ENCODE measurements at regions not wholly inside any gene's neighbourhood (a gene's known extent, or its start where the extent isn't known, plus 50 kb on each side); places are given as distances from the start of the nearest gene placed in this dataset.

- H3K4me2 ChIP-seq (ENCODE audit: extremely low read depth, insufficient read depth, low read length) = no peak overlapping the region
- H3K27ac ChIP-seq (ENCODE audit: insufficient read depth, low read length) = no peak overlapping the region
- H3K9me3 ChIP-seq (ENCODE audit: control insufficient read depth, insufficient read depth, low read depth, low read length) = no peaks in the 10 kb centered on the region
- H3K79me2 ChIP-seq (ENCODE audit: control insufficient read depth, insufficient read depth, low read length) = no peaks in the 10 kb centered on the region
- no peak overlapping the region for H2AFZ ChIP-seq (ENCODE audit: low read length)
- no peak for DNase-seq (ENCODE audit: low read depth in 2 of 2)
- TF ChIP-seq CTCF (conservative IDR thresholded peaks at IDR 0.05 in 1 of 2, IDR thresholded peaks at IDR 0.05 in 1 of 2; ENCODE audit: low read depth in 1 of 2, low read length in 2 of 2) = no peak
- TF ChIP-seq EZH2 (IDR thresholded peaks at IDR 0.05; ENCODE audit: low read length, missing control alignments) = no peak
- no peaks in the 10 kb centered on the region for H4K20me1 ChIP-seq (ENCODE audit: control insufficient read depth, extremely low read depth, insufficient read depth, low read length)
- H3K4me3 ChIP-seq (replicated peaks in 1 of 4; ENCODE audit: control extremely low read depth in 1 of 4, insufficient read depth in 1 of 4, low read depth in 3 of 4, low read length in 4 of 4) = no peak overlapping the region
- H3K9ac ChIP-seq (ENCODE audit: insufficient read depth, low read length) = no peak overlapping the region
- H3K36me3 ChIP-seq (ENCODE audit: control insufficient read depth, insufficient read depth, low read length) = no peaks in the 10 kb centered on the region
- no peaks in the 10 kb centered on the region for H3K4me1 ChIP-seq (ENCODE audit: control insufficient read depth, extremely low read depth, insufficient read depth, low read length)
- no peaks in the 10 kb centered on the region for H3K27me3 ChIP-seq (ENCODE audit: control insufficient read depth, insufficient read depth, low read length)
Observed at GRCh38 chrX:74065831-74066390, 213.4 kb upstream of the XIST start.

- H2AFZ ChIP-seq (ENCODE audit: low read length) = no peak overlapping the region
Observed at GRCh38 chrX:74063426-74064155, 211.1 kb upstream of the XIST start.

GRCh38 chrX:74061879-74062278 is 209.4 kb upstream of the XIST start:
- Histone ChIP-seq H3K27ac (ENCODE audit: insufficient read depth, low read length) (no peak overlapping the region), H3K79me2 (ENCODE audit: control insufficient read depth, insufficient read depth, low read length) (no peaks in the 10 kb centered on the region), H3K4me3 (replicated peaks in 1 of 4; ENCODE audit: control extremely low read depth in 1 of 4, insufficient read depth in 1 of 4, low read depth in 3 of 4, low read length in 4 of 4) (no peak overlapping the region), H4K20me1 (ENCODE audit: control insufficient read depth, extremely low read depth, insufficient read depth, low read length) (no peaks in the 10 kb centered on the region), H3K9me3 (ENCODE audit: control insufficient read depth, insufficient read depth, low read depth, low read length) (no peaks in the 10 kb centered on the region), H3K36me3 (ENCODE audit: control insufficient read depth, insufficient read depth, low read length) (no peaks in the 10 kb centered on the region), H3K4me2 (ENCODE audit: extremely low read depth, insufficient read depth, low read length) (no peak overlapping the region), H3K9ac (ENCODE audit: insufficient read depth, low read length) (no peak overlapping the region), H2AFZ (ENCODE audit: low read length) (no peak overlapping the region), H3K27me3 (ENCODE audit: control insufficient read depth, insufficient read depth, low read length) (no peaks in the 10 kb centered on the region), H3K4me1 (ENCODE audit: control insufficient read depth, extremely low read depth, insufficient read depth, low read length) (no peaks in the 10 kb centered on the region)
- TF ChIP-seq CTCF (conservative IDR thresholded peaks at IDR 0.05 in 1 of 2, IDR thresholded peaks at IDR 0.05 in 1 of 2; ENCODE audit: low read depth in 1 of 2, low read length in 2 of 2) (no peak), EZH2 (IDR thresholded peaks at IDR 0.05; ENCODE audit: low read length, missing control alignments) (no peak)
- DNase-seq (ENCODE audit: low read depth in 2 of 2) = no peak

More at GRCh38 chrX:74063426-74064155, 211.1 kb upstream of the XIST start:
- Histone ChIP-seq H3K9ac (ENCODE audit: insufficient read depth, low read length) (no peak overlapping the region), H3K27ac (ENCODE audit: insufficient read depth, low read length) (no peak overlapping the region), H3K27me3 (ENCODE audit: control insufficient read depth, insufficient read depth, low read length) (no peaks in the 10 kb centered on the region), H3K4me1 (ENCODE audit: control insufficient read depth, extremely low read depth, insufficient read depth, low read length) (no peaks in the 10 kb centered on the region), H3K4me3 (replicated peaks in 1 of 4; ENCODE audit: control extremely low read depth in 1 of 4, insufficient read depth in 1 of 4, low read depth in 3 of 4, low read length in 4 of 4) (no peak overlapping the region), H3K79me2 (ENCODE audit: control insufficient read depth, insufficient read depth, low read length) (no peaks in the 10 kb centered on the region), H4K20me1 (ENCODE audit: control insufficient read depth, extremely low read depth, insufficient read depth, low read length) (no peaks in the 10 kb centered on the region), H3K4me2 (ENCODE audit: extremely low read depth, insufficient read depth, low read length) (no peak overlapping the region), H3K36me3 (ENCODE audit: control insufficient read depth, insufficient read depth, low read length) (no peaks in the 10 kb centered on the region), H3K9me3 (ENCODE audit: control insufficient read depth, insufficient read depth, low read depth, low read length) (no peaks in the 10 kb centered on the region)
- TF ChIP-seq EZH2 (IDR thresholded peaks at IDR 0.05; ENCODE audit: low read length, missing control alignments) = no peak
- no peak for TF ChIP-seq CTCF (conservative IDR thresholded peaks at IDR 0.05 in 1 of 2, IDR thresholded peaks at IDR 0.05 in 1 of 2; ENCODE audit: low read depth in 1 of 2, low read length in 2 of 2)
- no peak for DNase-seq (ENCODE audit: low read depth in 2 of 2)
